COR-L47 (cell line): ENCODE measurements at regions not wholly inside any gene's neighbourhood (a gene's known extent, or its start where the extent isn't known, plus 50 kb on each side); places are given as distances from the start of the nearest gene placed in this dataset.

Source experiments
- DNase-seq: peaks from one replicate; lab custom pipeline; 2025; lab: John Stamatoyannopoulos, UW

DNA sequence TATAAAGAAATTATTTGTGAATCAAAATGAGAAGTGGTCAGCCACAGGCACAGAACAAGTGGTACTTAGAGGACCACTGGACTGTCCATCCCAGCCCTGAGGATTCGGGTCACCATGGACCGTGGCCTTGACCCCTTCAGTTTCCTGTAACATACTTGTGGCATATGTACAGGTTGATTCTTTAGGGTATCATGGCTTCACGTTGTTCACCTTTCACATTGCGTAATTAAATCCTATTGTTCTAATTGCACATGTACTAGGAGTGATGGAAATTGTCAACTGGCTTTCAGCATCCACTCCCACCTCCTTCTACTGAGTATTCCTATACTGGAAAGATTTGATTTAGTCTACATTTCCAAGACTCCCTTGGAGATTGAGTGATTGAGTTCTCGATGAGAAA is 148.3 kb upstream of the GJB5 start:
- no peak for DNase-seq

DNA sequence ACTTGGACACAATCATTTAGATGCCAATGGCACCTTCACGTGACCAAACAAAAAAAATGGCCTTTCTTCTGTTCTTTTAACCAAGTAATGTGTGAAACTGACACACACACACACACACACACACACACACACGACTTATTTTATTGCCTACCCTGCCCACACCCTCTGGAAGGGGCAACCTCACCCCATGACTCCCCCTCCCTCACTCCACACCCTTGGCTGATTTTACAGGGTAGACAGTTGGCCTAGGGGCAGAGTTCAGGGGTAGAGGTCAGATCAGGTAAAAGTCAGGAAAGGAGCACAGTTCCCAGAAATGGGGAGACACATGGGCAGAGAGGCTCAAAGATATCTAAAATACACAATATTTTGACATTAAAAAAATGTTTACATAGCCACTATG is 144.8 kb upstream of the GJB5 start:
- DNase-seq, result no peak

DNA sequence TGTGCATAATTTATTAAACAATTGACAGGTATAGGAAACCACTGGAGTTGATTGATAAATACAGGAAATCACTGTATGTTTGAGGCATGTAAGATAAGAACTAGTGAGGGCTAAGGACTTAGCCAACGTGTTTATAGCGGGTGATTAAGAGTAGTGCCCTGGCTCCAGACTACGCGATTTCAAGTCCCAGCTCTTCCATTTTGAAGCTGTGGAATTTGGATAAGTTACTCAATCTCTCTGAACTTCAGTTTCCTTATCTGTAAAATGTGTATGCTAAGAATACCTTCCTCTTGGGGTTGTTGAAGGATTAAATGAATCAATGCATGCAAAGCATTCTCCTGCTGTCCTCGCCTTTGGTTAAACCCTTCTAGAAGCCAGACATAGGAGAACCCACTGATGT is 143.3 kb upstream of the GJB5 start:
- no peak for DNase-seq

DNA sequence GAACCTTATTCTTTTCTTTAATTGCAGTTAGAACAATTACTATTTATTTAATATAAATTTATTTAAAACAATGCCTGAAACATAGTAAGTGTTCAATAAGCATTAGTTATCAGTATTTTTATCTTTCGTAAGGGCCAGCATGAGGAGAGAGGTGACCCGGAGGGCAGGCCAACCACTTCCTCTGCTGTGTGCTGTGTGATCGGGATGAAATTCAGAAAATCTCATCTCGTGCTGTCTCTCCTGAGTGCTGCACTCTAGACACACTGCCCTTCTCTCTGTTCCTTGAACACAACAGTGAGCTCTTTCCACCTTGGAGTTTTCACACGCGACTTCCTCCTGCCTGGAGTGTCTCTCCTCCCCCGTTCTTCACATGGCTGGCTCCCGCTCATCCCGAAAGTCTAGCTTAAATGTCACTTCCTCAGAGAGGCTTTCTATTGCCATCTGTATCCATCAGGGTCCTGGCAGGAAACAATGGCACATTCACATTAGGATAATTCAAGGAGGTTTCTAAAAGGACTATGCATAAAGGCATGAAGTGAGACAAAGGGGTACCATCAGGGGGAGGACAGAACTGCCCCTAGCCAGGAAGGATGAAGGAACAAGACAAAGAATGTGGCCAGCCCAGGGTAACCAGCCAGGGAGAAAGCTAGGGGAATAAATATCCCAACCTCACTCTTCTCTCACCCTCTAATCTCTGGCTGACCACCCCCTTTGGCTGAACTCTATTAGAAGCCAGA is 142.6 kb upstream of the GJB5 start:
- no peak for DNase-seq

DNA sequence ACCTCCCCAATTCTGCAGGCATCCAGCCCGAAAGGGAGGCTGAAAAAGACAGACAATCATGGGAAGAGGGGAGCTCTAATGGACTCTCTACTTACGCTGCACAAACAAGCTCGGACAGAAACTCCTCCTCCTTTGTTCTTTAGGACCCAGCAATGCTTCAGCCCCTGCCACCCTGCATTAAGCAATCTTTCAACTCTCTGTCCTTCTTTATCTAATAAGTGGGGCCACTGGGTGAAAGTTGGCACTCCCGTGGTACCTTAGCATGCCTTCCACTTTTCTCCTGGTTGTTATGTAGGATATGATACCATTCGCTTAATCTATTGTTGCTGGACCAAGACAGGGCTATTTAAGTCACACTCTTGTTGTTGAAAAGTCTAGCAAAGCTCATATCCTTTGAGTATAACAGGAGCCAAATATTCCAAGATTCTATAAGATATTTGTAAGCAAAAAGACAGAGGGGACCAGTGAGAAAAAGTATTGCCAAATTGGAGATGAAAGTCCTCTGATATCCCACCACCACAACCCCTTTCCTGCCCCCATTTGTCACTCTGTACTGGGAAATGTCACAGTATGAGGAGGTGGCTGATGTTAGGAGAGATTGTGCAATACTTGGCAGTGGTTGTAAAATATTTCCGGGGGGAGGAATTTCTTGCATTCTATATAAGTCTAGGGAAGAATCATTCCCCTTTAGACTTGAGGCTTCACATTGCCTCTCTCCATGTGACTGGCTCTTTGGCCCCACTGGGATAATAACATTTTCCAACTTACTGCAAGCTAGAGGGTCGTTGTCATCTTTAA is 137.3 kb upstream of the GJB5 start:
- no peak for DNase-seq

DNA sequence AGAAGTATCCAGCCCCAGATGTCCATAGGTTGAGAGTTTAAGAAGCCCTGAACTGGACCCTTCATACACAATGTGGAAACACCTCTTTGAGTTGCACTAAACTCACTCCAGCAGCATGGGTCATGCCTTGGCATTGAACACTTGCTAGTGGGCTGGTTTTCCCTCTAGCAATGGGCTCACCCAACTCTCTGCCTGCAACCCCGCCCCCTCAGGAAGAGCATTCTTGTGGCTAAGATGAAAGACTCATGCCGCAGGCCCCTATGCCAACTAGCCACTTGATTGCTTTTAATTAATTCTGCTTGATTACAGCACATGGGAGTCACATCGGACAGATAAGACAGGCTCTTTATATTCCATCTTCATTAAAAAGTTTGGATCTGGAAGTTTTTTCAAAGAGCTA is 136.5 kb upstream of the GJB5 start:
- no peak for DNase-seq

DNA sequence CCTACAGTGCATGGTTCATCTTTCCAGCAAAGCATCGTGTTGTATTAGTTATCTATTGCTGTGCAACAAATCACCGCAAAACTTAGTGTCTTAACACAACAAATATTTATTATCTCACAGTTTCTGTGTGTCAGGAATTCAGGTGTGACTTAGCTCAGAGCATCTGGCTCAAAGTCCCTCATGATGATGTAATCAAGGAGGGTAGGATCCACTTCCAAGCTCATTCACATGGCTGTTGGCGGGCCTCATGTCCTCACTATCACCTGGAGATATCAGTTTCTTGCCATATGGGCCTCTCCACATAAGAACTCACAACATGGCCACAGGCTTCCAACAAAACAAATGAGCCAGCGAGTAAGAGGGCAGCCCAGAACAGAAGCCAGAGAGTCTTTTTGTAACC is 135.6 kb upstream of the GJB5 start:
- no peak for DNase-seq

DNA sequence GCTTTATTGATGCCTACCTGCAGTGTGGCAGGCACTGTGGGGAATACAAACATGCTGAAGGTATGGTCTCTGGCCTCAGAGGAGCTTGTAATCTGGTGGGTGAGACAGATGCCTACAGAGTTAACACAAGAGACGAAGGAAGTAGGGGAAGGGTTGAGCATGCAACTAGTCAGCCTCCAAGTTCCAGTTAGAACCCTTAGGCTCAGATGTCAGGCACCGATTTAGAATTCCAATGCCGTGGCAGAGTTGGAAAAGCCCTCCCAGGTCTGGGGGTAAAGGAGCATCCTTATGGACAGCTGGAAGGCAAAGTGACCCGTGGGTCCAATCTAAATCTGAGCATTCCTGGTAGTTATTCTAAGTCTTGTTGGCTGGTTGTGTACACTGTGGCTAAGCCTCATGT is 132.9 kb upstream of the GJB5 start:
- no peak for DNase-seq

DNA sequence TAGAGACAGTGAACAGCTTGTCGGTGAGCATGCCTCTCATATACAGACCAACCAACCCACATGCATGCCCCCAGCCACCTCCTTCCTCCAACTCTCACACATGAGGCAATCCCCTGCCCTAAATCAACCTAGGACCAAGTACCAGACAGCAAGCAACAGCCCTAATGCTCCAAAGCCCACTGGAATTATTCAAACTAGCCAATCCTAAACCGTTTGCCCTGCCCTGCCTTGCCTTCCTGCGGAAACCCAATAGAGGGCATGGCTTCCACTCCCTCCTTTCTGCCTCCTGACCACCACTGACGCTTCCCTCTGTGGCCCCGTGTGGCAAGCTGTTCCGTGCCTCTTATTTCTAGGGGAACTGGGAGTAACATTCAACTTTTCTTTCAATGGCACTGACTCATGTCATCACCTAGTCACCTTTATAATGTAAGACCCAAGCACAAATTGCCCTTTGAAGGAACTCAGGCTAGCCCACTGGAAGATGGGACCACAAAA is 129.3 kb upstream of the GJB5 start:
- no peak for DNase-seq

DNA sequence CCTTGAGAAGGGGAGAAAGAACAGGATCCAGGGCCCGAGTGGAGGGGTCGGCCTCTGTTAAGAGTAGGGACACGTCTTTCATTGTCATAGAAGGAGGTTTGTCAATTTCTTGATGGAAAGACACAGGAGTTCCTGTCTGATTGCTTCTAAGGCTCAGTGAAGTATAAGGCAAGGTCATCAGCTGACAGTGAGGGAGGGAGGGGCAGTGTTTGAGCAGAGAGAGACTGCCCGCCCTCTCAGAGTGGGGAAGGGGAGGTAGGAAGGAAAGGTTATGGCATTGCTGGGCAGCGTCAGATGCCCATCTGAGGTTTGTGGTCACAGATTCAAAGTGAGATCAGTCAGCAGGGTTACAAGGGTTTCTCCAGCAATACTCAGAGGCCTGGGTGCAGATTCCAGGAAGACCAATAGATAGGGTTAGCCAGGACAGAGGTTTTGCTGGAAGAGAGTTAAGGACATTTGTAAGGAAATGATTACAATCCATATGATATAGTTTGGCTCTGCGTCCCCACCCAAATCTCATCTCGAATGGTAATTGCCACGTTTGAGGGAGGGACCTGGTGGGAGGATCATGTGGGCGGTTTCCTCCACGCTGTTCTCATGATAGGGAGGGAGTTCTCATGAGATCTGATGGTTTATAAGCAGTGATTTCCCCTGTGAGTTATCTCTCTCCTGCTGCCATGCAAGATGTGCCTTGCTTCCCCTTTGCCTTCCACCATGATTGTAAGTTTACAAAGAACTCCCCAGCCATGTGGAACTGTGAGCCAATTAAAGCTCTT is 127.2 kb upstream of the GJB5 start:
- no peak for DNase-seq

DNA sequence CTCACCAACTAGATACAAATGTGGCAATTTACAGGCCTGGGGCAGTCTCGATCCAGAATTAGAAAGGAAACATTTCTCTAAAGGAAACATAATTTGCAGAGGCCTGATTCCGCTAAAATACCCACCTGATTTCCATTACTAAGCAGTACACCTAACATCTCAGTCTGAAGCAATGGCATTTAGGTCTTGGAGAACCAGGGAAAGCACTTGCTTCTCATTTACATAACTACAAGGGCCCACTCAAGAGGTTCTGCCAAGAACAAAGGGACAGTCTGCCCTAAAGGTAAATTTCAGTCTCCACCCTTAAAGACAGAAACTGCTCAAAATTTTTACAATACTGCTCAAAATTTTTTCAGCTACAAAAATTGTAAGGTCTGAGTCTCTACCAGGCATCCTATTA is 123.7 kb upstream of the GJB5 start:
- no peak for DNase-seq

DNA sequence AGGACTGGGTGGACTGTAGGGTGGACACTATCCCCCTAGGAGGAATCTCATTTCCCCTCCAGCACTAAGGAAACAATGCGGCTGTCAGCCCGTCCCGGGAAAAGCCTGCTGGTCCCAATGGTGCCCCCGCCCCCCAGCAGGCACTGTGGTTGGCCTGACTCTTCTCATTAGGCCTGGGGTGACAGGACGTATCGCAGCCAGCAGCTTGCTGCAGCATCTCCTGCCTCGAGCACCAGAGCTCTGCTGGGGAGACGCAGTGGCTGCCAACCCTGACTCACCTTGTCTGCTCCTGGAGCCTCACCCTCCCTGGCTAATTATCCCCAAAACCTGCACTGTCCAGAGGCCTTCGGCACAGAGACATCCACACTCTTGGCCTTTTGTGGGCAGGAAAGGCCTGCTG is 115.1 kb upstream of the GJB5 start:
- no peak for DNase-seq

DNA sequence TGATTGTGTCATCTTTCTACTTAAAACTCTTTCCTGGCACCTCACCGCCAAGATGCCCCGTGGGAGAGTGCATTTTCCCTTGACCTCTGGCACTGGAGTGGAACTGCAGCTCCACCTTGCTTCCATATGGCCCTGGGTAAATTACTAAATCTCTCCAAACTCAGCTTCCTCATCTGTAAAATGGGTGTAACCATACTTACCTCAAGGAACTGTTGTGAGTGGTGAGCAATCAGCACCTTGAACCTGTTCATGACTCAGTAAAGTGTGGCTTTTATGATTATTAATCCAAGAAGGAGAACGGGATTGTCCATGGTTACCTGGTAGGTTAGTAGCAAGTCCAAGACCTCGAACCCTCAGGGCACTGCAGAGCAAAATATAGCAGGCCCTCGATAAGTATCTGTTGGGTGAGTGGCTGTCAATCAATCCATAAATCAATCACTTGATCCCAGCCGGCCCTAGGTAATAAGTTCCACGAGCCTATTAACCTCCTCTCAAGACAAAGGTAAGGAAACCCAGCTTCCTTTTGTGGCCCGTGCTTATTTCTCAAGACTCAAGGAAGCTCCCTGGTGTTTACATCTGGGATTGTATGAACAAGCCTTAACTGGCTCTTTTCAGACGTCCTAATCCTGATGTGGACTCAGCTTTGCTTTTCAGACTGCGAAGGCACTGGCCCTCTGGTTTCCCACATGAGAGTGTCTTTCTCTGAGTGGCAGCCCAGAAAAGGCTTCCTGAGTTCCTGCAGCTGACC is 114.0 kb upstream of the GJB5 start:
- no peak for DNase-seq

DNA sequence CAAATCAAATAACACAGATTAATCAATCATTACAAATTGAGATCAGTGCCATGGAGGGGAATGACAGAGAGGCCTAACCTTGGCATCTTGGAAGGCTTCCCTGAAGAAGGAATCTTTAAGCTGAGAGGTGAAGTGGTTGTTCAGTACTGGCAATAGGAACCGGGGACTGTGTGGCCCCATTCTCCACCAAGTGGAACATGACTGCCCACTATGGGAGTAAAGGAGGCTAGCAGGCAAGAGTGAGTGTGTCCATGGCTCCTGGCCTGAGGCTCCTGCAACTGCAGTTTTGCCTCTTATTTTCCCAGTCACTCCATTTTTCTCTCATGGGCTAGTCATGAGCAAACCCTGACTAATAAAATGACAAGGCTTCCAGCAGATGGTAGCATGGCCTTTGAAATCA is 112.2 kb upstream of the GJB5 start:
- DNase-seq, result no peak

DNA sequence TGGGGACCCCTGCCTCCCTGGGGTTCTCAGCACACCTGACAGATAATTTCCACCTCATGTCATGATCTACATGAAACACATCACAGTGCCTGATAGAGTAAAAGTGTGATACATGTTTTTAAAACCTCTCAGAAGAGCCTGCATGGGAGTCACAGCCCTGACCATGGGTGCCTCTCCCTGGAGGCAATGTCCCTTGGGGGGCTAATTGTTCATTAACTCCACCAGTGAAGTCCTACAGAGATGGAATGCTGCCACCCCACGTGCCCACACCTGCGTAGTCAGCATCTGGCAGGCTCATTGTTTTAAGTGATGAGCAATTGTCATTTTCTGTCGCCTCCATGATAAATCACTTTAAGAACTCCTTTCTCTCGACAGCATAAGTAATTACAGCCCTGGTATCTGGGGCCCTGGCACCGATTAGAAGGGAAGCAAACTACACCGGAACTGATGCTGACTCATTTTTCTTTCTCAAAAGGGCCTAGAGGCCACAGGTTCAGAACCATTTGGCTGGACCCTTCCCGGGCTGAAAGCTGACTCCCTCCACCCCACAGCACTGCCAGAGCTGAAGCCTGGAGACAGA is 109.6 kb upstream of the GJB5 start:
- peak; percentile 68 for DNase-seq

DNA sequence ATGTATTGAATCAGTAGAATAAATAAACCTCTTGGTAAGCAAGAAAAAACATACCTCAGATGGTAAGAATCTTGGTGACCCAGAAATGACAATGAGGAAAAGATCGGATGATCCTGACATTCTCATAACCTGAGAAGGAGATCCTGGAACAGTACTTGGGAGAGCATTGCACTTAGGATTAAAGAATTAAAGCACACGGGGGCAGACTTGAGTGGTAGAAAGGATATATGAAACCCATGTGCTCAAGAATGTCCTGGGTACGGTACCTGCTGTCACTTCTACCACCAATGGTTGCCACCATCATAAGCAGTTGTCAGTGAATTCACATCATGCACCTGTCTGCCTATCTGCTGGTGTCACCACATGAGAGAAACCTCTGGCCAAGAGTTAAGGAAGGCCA is 108.9 kb upstream of the GJB5 start:
- DNase-seq, result no peak

DNA sequence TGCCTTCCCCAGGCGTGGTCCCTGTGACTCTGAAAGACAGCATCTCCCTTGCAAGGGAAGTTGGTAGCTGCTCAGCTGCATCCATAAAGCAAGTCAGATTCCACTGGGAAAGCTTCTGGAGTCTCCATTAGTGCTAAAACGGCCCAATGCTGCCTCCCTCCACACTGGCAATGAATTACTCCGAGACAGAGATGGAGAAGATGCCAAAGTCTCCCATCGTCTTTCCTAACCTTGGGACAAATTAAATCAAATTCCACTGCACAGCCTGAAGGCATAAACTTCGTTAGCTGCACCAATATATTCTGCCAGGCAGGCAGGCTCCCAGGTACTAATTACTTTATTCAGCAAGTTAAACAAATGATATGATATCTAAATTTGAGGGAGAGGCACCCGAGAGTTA is 106.3 kb upstream of the GJB5 start:
- no peak for DNase-seq

DNA sequence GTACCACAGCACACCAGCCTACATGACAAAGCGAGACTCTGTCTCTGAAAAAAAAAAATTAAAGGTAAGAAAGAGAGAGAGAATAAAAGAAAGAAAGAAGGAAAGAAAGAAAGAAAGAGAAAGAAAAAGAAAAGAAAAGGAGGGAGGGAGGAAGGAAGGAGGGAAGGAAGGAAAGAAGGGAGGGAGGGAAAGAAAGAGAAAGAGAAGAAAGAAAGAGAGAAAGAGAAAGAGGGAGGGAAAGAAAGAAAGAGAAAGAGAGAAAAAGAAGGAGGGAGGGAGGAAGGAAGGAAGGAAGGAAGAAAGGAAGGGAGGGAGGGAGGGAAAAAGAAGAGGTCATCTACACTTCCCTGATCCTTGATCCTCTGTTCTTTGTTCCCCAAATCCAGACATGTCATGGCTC is 104.8 kb upstream of the GJB5 start:
- DNase-seq, result no peak

DNA sequence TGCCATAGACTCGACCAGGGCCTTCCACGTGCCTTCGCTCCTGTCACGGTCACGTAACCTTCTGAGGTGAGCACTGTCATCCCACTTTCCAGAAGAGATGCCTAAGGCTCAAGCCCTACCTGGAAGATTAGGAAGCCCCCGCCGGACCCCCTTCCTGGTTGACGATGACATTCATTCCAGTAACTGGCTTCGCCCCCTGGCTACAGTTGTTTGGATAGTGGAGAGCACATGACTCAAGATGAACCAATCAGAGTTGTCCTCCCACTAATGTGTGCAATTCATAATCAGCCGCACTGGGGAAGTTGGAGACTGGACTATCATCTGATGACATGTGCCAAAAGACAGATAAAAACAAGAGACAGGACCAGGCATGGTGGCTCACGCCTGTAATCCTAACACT is 104.0 kb upstream of the GJB5 start:
- no peak for DNase-seq

DNA sequence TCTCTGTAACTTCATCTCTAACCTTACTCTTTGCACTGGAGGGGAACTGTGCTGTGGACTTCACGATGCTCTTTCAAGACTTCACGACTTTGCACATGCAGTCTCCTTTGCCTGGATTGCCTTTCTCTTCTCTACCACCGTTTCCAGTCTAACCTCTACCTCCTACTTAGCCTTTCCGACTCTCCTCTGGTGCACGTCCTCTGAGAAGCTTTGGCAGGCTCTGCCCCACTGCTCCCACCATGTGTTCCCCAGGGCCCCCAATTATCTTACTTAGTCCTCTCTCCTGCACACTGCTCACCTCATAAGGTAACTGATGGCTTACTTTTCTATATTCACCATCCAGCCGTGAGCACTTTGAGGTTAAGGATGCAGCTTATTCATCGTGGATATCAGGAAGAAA is 101.7 kb upstream of the GJB5 start:
- no peak for DNase-seq

DNA sequence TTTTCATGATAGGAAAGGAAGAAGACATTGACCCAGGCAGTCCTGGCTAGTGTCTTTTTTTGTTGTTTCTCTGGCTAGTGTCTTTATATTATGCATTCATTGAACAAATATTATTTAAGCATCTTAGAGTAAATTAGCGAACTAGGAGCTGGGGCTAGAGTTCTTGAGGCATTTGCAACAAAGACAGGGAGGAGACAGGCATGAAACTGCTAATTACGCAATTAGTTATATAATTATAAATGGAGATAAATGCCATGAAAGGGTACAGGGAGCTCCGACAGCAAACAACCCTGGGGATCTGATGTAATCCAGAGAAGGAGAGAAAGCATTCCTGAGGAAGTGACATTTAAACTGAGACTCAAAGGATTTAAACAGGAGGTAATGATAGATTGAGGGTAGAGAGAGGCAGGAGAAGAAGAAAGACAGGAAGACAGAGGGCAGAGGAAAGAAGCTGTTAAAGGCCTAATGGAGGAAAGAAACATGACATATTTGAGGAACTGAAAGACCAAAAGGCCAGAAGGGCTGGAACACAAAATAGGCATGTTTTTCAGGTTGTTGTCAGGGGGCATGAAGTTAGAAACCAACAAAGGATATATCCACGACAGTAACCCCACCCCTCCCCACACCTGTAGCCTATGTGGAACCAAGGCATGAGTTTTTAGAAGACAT is 99.5 kb upstream of the GJB5 start:
- no peak for DNase-seq
